ENCODE measurements at regions not wholly inside any gene's neighbourhood (a gene's known extent, or its start where the extent isn't known, plus 50 kb on each side); places are given as distances from the start of the nearest gene placed in this dataset.

DNA sequence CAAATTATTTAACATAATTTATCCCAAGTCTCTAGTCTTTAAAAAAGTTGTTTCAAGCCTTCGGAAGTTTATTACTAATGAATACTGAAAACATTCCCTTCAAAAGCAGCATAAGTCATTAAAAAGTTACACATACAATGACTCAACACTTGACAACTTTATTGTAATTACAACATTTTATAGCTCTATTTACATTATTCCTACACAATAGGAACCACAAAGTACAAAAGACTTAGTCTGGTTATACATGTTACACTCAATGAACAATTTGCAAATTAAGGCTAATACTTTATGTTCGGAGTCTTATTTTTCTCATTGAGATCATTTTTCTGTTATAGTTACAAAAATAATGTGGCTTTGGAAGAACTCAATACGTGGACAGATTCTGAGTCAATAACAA, 114.4 kb upstream of the POF1B start:
- TF ChIP-seq, protein P1, sequence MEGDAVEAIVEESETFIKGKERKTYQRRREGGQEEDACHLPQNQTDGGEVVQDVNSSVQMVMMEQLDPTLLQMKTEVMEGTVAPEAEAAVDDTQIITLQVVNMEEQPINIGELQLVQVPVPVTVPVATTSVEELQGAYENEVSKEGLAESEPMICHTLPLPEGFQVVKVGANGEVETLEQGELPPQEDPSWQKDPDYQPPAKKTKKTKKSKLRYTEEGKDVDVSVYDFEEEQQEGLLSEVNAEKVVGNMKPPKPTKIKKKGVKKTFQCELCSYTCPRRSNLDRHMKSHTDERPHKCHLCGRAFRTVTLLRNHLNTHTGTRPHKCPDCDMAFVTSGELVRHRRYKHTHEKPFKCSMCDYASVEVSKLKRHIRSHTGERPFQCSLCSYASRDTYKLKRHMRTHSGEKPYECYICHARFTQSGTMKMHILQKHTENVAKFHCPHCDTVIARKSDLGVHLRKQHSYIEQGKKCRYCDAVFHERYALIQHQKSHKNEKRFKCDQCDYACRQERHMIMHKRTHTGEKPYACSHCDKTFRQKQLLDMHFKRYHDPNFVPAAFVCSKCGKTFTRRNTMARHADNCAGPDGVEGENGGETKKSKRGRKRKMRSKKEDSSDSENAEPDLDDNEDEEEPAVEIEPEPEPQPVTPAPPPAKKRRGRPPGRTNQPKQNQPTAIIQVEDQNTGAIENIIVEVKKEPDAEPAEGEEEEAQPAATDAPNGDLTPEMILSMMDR (IDR thresholded peaks at IDR 0.05; ENCODE audit: low read length) = no peak
- no peak for TF ChIP-seq EZH2 (optimal IDR thresholded peaks at IDR 0.05; ENCODE audit: low read depth, low read length)

All from MM.1S (cell line).